Stimulated activated effector memory CD8-positive, alpha-beta T cell treated with anti-CD3 and anti-CD28 coated beads, Interleukin-12 subunit alpha, Interleukin-12 subunit beta, amount 100 ng/mL, for 72 hours (primary cell): ENCODE measurements at regions not wholly inside any gene's neighbourhood (a gene's known extent, or its start where the extent isn't known, plus 50 kb on each side); places are given as distances from the start of the nearest gene placed in this dataset.

Experiments
- ATAC-seq: fragments of 150-1000 bp; cut with Tn5 transposase; 2 replicates; pipeline ENCODE4 v1.10.0; 2021
- DNase-seq, 2 donors: peaks; one replicate each; pipeline ENCODE4 v3.0.0; 2021 to 2022; ENCODE audit warnings: low spot score in 2 of 2
- H3K27ac Mint-ChIP-seq: one replicate; pipeline ENCODE4 v1.8.0; 2022; ENCODE audit warnings: mild to moderate bottlenecking, mixed read lengths
- H3K36me3 Mint-ChIP-seq: one replicate; pipeline ENCODE4 v1.8.0; 2022; ENCODE audit warnings: mild to moderate bottlenecking, mixed read lengths
- H3K4me1 Mint-ChIP-seq: one replicate; pipeline ENCODE4 v1.8.0; 2022; ENCODE audit warnings: mixed read lengths
- H3K4me3 Mint-ChIP-seq: one replicate; pipeline ENCODE4 v1.8.0; 2022; ENCODE audit warnings: mild to moderate bottlenecking, mixed read lengths
- H3K9me3 Mint-ChIP-seq: one replicate; pipeline ENCODE4 v1.8.0; 2022; ENCODE audit warnings: mixed read lengths

DNA sequence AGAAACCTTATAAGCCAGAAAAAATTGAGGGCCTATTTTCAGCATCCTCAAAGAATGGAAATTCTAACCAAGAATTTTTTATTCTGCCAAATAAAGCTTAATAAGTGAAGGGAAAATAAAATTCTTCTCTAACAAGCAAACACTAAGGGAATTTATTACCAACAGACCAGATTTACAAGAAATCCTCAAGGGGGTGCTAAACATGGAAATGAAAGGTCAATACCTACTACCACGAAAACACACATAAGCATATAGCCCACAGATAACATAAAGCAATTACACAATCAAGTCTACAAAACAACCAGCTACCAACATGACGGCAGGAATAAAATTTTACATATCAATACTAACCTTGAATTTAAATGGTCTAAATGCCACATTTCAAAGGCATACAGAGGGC, 883.5 kb downstream of the SI start:
- ATAC-seq: no peak
- no peak overlapping the region for H3K27ac Mint-ChIP-seq
- no peak overlapping the region for H3K4me3 Mint-ChIP-seq
- no peak for DNase-seq
- no peaks in the 10 kb centered on the region for H3K4me1 Mint-ChIP-seq
- H3K36me3 Mint-ChIP-seq: no peaks in the 10 kb centered on the region
- H3K9me3 Mint-ChIP-seq: peaks cover 14% of the 10 kb centered on the region

GRCh38 chr3:164192974-164193373, 885.3 kb downstream of the SI start:
- peaks cover 10% of the 10 kb centered on the region for H3K9me3 Mint-ChIP-seq
- H3K27ac Mint-ChIP-seq: no peak overlapping the region
- no peaks in the 10 kb centered on the region for H3K36me3 Mint-ChIP-seq
- H3K4me3 Mint-ChIP-seq: no peak overlapping the region
- H3K4me1 Mint-ChIP-seq: no peaks in the 10 kb centered on the region
- DNase-seq (no peak), ATAC-seq (no peak)

- ATAC-seq: no peak
- DNase-seq: no peak
- H3K4me1 Mint-ChIP-seq: no peaks in the 10 kb centered on the region
- H3K27ac Mint-ChIP-seq: no peak overlapping the region
- peaks cover 7% of the 10 kb centered on the region for H3K9me3 Mint-ChIP-seq
- H3K4me3 Mint-ChIP-seq: no peak overlapping the region
- H3K36me3 Mint-ChIP-seq: no peaks in the 10 kb centered on the region
These were observed 887.7 kb downstream of the SI start for GRCh38 chr3:164190566-164190965.

GRCh38 chr3:164186095-164186494, 892.2 kb downstream of the SI start:
- no peak for ATAC-seq
- Mint-ChIP-seq H3K27ac (no peak overlapping the region), H3K9me3 (peaks cover 11% of the 10 kb centered on the region), H3K4me1 (no peaks in the 10 kb centered on the region), H3K36me3 (no peaks in the 10 kb centered on the region), H3K4me3 (no peak overlapping the region)
- DNase-seq: no peak

GRCh38 chr3:164179110-164179774, 899.1 kb downstream of the SI start:
- ATAC-seq (no peak), DNase-seq (no peak)
- no peak overlapping the region for H3K27ac Mint-ChIP-seq
- H3K9me3 Mint-ChIP-seq: peaks cover 7% of the 10 kb centered on the region
- H3K4me1 Mint-ChIP-seq: no peaks in the 10 kb centered on the region
- no peak overlapping the region for H3K4me3 Mint-ChIP-seq
- no peaks in the 10 kb centered on the region for H3K36me3 Mint-ChIP-seq

DNA sequence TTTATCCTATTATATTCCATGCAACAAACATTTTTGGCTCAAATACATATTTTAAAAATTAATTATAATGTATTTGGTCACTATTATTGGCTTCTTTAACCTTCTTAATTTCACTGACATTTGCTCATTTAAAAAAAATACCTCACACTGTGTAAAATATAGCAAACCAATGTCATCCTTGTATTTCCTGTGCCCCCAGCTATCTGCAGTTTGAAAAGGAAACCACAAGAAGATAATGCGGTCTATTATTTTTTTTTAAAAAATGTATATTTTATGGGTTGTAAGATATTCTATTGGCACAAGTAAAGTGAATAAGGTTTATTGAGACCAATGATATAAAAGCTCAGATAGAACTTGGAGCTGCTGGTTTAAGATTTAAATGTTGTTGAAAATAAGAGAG, 904.2 kb downstream of the SI start:
- DNase-seq (no peak), ATAC-seq (no peak)
- Mint-ChIP-seq H3K4me3 (no peak overlapping the region), H3K27ac (no peak overlapping the region), H3K36me3 (no peaks in the 10 kb centered on the region), H3K9me3 (peaks cover 9% of the 10 kb centered on the region), H3K4me1 (no peaks in the 10 kb centered on the region)

DNA sequence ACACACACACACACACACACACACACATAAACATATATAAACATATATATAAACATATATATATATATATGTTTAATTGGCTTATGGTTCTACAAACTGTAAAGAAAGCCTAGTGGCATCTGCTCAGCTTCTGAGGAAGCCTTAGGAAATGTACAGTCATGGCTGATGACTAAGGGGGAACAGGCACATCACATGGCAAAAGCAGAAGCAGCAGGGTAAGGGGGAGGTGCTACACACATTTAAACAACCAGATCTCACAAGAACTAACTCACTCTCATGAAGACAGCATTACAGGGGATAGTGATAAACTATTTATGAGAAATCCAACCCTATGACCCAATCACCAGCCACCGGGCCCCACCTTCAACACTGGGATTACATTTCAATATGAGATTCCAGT, 922.9 kb downstream of the SI start:
- Mint-ChIP-seq H3K4me3 (no peak overlapping the region), H3K9me3 (peaks cover 26% of the 10 kb centered on the region), H3K4me1 (no peaks in the 10 kb centered on the region), H3K36me3 (no peaks in the 10 kb centered on the region), H3K27ac (no peak overlapping the region)
- DNase-seq (no peak), ATAC-seq (no peak)

GRCh38 chr3:164144824-164145223, 933.5 kb downstream of the SI start:
- DNase-seq: no peak
- no peak overlapping the region for H3K4me3 Mint-ChIP-seq
- ATAC-seq: no peak
- peaks cover 32% of the 10 kb centered on the region for H3K9me3 Mint-ChIP-seq
- H3K4me1 Mint-ChIP-seq: no peaks in the 10 kb centered on the region
- H3K27ac Mint-ChIP-seq: no peak overlapping the region
- H3K36me3 Mint-ChIP-seq: no peaks in the 10 kb centered on the region

GRCh38 chr3:164132878-164133277, 945.4 kb downstream of the SI start:
- Mint-ChIP-seq H3K9me3 (peaks cover 8% of the 10 kb centered on the region), H3K4me1 (no peaks in the 10 kb centered on the region), H3K4me3 (no peak overlapping the region), H3K27ac (no peak overlapping the region), H3K36me3 (no peaks in the 10 kb centered on the region)
- ATAC-seq: no peak
- no peak for DNase-seq

- no peak overlapping the region for H3K4me3 Mint-ChIP-seq
- H3K36me3 Mint-ChIP-seq: no peaks in the 10 kb centered on the region
- H3K27ac Mint-ChIP-seq: no peak overlapping the region
- peaks cover 11% of the 10 kb centered on the region for H3K9me3 Mint-ChIP-seq
- H3K4me1 Mint-ChIP-seq: no peaks in the 10 kb centered on the region
- ATAC-seq (no peak), DNase-seq (no peak)
These were observed 964.6 kb downstream of the SI start for GRCh38 chr3:164113371-164114332.

GRCh38 chr3:164096352-164096751, 981.9 kb downstream of the SI start:
- Mint-ChIP-seq H3K4me3 (no peak overlapping the region), H3K9me3 (peaks cover 11% of the 10 kb centered on the region), H3K27ac (no peak overlapping the region), H3K4me1 (no peaks in the 10 kb centered on the region), H3K36me3 (no peaks in the 10 kb centered on the region)
- no peak for DNase-seq
- ATAC-seq: no peak

DNA sequence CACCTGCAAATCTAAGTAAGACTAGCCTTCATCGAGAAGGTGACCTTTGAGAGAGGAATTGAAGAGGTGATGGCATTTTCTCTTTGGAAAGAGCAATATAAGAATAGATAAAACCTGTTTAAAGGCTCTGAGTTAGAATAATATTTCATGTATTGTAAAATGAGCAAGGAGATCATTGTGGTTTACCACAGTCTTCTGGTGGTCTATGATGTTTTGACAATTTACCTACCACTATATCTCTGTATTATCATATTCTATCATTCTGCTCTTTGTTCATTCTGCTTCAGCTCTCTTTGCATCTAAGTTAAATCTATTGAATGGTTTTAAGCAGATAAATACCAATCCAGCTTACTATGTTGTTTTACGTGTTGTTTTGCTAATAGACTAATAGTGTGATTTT, 982.3 kb downstream of the SI start:
- Mint-ChIP-seq H3K9me3 (peaks cover 11% of the 10 kb centered on the region), H3K4me1 (no peaks in the 10 kb centered on the region), H3K4me3 (no peak overlapping the region), H3K36me3 (no peaks in the 10 kb centered on the region), H3K27ac (no peak overlapping the region)
- no peak for DNase-seq
- ATAC-seq: no peak

DNA sequence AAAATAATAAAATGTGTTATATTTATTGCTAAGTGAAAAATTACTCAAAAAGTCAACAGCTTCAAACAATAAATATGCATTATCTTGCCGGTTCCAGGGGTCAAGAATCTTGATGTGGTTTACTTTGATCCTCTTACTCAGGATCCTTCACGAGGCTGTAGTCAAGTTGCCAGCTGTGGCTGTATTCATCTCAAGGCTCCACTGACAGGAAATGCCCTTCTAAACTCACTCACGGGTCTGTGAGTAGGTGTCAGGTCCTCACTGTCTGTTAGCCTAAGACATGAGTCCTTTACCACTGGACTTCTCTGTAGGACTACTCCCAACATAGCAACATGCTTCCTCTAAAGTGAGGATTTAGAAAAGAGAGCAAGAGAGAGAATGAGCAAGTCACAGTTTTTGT, 983.0 kb downstream of the SI start:
- DNase-seq: no peak
- Mint-ChIP-seq H3K36me3 (no peaks in the 10 kb centered on the region), H3K9me3 (peaks cover 11% of the 10 kb centered on the region), H3K4me1 (no peaks in the 10 kb centered on the region), H3K27ac (no peak overlapping the region), H3K4me3 (no peak overlapping the region)
- ATAC-seq: no peak

- peaks cover 11% of the 10 kb centered on the region for H3K9me3 Mint-ChIP-seq
- no peak for ATAC-seq
- DNase-seq: no peak
- H3K4me1 Mint-ChIP-seq: no peaks in the 10 kb centered on the region
- H3K27ac Mint-ChIP-seq: no peak overlapping the region
- no peak overlapping the region for H3K4me3 Mint-ChIP-seq
- H3K36me3 Mint-ChIP-seq: no peaks in the 10 kb centered on the region
These were observed 983.8 kb downstream of the SI start for GRCh38 chr3:164094546-164094945.

DNA sequence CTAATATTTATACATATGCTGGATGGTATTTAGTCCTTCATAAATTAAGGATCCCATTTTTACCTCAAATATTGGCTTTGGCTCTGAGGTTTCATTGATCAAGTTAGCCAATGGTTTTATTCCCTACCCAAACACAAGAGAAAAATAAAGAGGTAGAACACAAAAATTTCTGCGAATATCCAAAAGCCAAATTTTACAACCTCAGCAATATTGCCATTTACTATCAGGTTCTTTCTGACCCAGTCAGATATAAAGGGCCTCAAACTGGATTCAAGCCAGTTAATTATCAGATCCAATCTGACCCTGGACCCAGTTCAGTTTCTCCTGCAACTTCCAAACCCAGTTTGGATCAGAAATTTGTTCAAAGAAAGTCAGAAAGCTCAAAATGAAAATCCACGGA, 998.1 kb downstream of the SI start:
- DNase-seq (no peak), ATAC-seq (no peak)
- Mint-ChIP-seq H3K27ac (no peak overlapping the region), H3K9me3 (peaks cover 8% of the 10 kb centered on the region), H3K4me1 (no peaks in the 10 kb centered on the region), H3K36me3 (no peaks in the 10 kb centered on the region), H3K4me3 (no peak overlapping the region)

DNA sequence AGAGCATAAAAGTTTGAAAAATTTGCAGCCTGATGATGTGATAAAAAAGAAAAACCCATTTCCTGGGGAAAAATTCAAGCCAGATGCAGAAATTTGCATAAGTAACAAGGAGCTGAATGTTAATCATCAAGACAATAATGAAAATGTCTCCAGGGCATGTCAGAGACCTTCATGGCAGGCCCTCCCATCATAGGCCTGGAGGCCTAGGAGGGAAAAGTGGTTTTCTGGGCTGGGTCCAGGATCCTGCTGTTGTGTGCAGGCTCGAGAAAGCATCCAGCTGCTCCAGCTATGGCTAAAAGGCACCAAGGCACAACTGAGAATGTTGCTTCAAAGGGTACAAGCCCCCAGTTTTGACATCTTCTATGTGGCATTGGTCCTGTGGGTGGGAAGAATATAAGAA, 1014.0 kb downstream of the SI start:
- DNase-seq (no peak), ATAC-seq (no peak)
- no peak overlapping the region for H3K4me3 Mint-ChIP-seq
- no peaks in the 10 kb centered on the region for H3K36me3 Mint-ChIP-seq
- H3K27ac Mint-ChIP-seq: no peak overlapping the region
- no peaks in the 10 kb centered on the region for H3K4me1 Mint-ChIP-seq
- H3K9me3 Mint-ChIP-seq: peaks cover 20% of the 10 kb centered on the region
